CD4-positive, alpha-beta T cell (primary cell): ENCODE measurements at regions not wholly inside any gene's neighbourhood (a gene's known extent, or its start where the extent isn't known, plus 50 kb on each side); places are given as distances from the start of the nearest gene placed in this dataset.

Experiments
- ATAC-seq: fragments of 200-7000 bp; cut with Tn5 transposase; one replicate; pipeline ENCODE4 v1.10.0; 2022; ENCODE audit warnings: mild to moderate bottlenecking; ENCODE audit not compliant: poor library complexity
- CTCF ChIA-PET: fragments of 350-600 bp; sonication (Branson Sonifier 250); formaldehyde crosslinking; loops from one replicate; lab custom pipeline; 2021; ENCODE audit warnings: antibody characterized with exemption, inconsistent platforms; lab: Charles Lee
- POLR2A ChIA-PET: fragments of 350-600 bp; sonication (Branson Sonifier 250); formaldehyde crosslinking; loops from one replicate; lab custom pipeline; 2021; ENCODE audit warnings: antibody characterized with exemption, inconsistent platforms; lab: Charles Lee
- DNase-seq, 14 experiments: peaks; one replicate each; pipeline ENCODE4 v3.0.0-alpha.2; 2013 to 2020; ENCODE audit warnings: mixed read lengths in 2 of 14
- H3K27ac ChIP-seq, 2 donors: one replicate each; pipeline versions ENCODE4 v1.5.1 to v1.7.0; 2013; ENCODE audit warnings: low read length in 2 of 2, low read depth in 1 of 2, mild to moderate bottlenecking in 1 of 2
- H3K27me3 ChIP-seq, 2 experiments: 1 replicate in 1 of 2; 2 replicates in 1 of 2; pipeline versions ENCODE4 v1.6.1 to v1.7.0; 2013; ENCODE audit warnings: low read length in 2 of 2, control low read depth in 1 of 2, mild to moderate bottlenecking in 1 of 2, moderate library complexity in 1 of 2; ENCODE audit not compliant: insufficient read depth in 2 of 2, control insufficient read depth in 1 of 2
- H3K36me3 ChIP-seq: one replicate; pipeline ENCODE4 v1.6.1; 2013; ENCODE audit warnings: low read length, control low read depth; ENCODE audit not compliant: insufficient read depth
- H3K4me1 ChIP-seq: one replicate; pipeline ENCODE4 v1.6.1; 2013; ENCODE audit warnings: low read length, control low read depth; ENCODE audit not compliant: insufficient read depth
- H3K4me3 ChIP-seq: one replicate; pipeline ENCODE4 v1.5.1; 2013; ENCODE audit warnings: mild to moderate bottlenecking, low read length, moderate library complexity
- H3K9me3 ChIP-seq, 2 experiments: 1 replicate in 1 of 2; 2 replicates in 1 of 2; pipeline versions ENCODE4 v1.6.1 to v1.7.0; 2013; ENCODE audit warnings: low read length in 2 of 2, mild to moderate bottlenecking in 2 of 2, control low read depth in 1 of 2, moderate library complexity in 1 of 2; ENCODE audit not compliant: control insufficient read depth in 1 of 2, insufficient read depth in 1 of 2
- H3K27ac Mint-ChIP-seq: one replicate; pipeline ENCODE4 v1.8.0; 2020; ENCODE audit warnings: mixed read lengths
- H3K27me3 Mint-ChIP-seq: one replicate; pipeline ENCODE4 v1.8.0; 2021; ENCODE audit warnings: mixed read lengths
- H3K36me3 Mint-ChIP-seq: one replicate; pipeline ENCODE4 v1.8.0; 2021; ENCODE audit warnings: low read depth, mixed read lengths
- H3K4me1 Mint-ChIP-seq: one replicate; pipeline ENCODE4 v1.8.0; 2021; ENCODE audit warnings: low read depth, mixed read lengths
- H3K4me3 Mint-ChIP-seq: one replicate; pipeline ENCODE4 v1.8.0; 2020; ENCODE audit warnings: mild to moderate bottlenecking, mixed read lengths
- H3K9me3 Mint-ChIP-seq: one replicate; pipeline ENCODE4 v1.8.0; 2020; ENCODE audit warnings: mixed read lengths
- intact Hi-C, 2 experiments: fragments of 100-400 bp; cut with DNase I in 1 of 2; cut with micrococcal nuclease in 1 of 2; formaldehyde crosslinking; loops; one replicate each; pipeline versions ENCODE4 v1.15.1 to v1.9.0; 2023 to 2025; cut with DNase I, micrococcal nuclease
- TF ChIP-seq, protein P1 (sequence below): fragments of 200-600 bp; IDR thresholded peaks from one replicate; pipeline ENCODE4 v1.8.0; 2022; ENCODE audit warnings: antibody characterized with exemption, mild to moderate bottlenecking

- Histone ChIP-seq H3K4me3 (no peak overlapping the region), H3K36me3 (no peaks in the 10 kb centered on the region), H3K27ac (no peak overlapping the region), H3K27me3 (no peaks in the 10 kb centered on the region), H3K4me1 (no peaks in the 10 kb centered on the region), H3K9me3 (no peaks in the 10 kb centered on the region)
- Mint-ChIP-seq H3K27ac (no peak overlapping the region), H3K4me1 (no peaks in the 10 kb centered on the region), H3K4me3 (no peak overlapping the region), H3K9me3 (no peaks in the 10 kb centered on the region), H3K36me3 (no peaks in the 10 kb centered on the region), H3K27me3 (no peaks in the 10 kb centered on the region)
- CTCF ChIA-PET = interaction anchor here (1.0 kb wide), 1 partner anchor 26 kb away, joined by 3 read pairs; no protein-coding TSS in a partner anchor
- DNase-seq (peak in 2 of 14 experiments; percentile 11 to 37), ATAC-seq (no peak)
- POLR2A ChIA-PET = no interaction called here
- intact Hi-C loops = no loop called here
- TF ChIP-seq, protein P1, sequence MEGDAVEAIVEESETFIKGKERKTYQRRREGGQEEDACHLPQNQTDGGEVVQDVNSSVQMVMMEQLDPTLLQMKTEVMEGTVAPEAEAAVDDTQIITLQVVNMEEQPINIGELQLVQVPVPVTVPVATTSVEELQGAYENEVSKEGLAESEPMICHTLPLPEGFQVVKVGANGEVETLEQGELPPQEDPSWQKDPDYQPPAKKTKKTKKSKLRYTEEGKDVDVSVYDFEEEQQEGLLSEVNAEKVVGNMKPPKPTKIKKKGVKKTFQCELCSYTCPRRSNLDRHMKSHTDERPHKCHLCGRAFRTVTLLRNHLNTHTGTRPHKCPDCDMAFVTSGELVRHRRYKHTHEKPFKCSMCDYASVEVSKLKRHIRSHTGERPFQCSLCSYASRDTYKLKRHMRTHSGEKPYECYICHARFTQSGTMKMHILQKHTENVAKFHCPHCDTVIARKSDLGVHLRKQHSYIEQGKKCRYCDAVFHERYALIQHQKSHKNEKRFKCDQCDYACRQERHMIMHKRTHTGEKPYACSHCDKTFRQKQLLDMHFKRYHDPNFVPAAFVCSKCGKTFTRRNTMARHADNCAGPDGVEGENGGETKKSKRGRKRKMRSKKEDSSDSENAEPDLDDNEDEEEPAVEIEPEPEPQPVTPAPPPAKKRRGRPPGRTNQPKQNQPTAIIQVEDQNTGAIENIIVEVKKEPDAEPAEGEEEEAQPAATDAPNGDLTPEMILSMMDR = no peak
These were observed 296.6 kb upstream of the MANEA start for GRCh38 chr6:95280686-95281273.

- H3K27me3 Mint-ChIP-seq = no peaks in the 10 kb centered on the region
- POLR2A ChIA-PET = no interaction called here
- H3K9me3 Mint-ChIP-seq = no peaks in the 10 kb centered on the region
- H3K36me3 ChIP-seq = no peaks in the 10 kb centered on the region
- H3K4me3 ChIP-seq = no peak overlapping the region
- H3K4me1 ChIP-seq = no peaks in the 10 kb centered on the region
- H3K9me3 ChIP-seq = no peaks in the 10 kb centered on the region
- no peaks in the 10 kb centered on the region for H3K36me3 Mint-ChIP-seq
- CTCF ChIA-PET = no interaction called here
- TF ChIP-seq, protein P1 = no peak
- H3K27ac Mint-ChIP-seq = no peak overlapping the region
- no peaks in the 10 kb centered on the region for H3K4me1 Mint-ChIP-seq
- no peak for ATAC-seq
- H3K27ac ChIP-seq = no peak overlapping the region
- no peak for DNase-seq
- intact Hi-C loops = no loop called here
- no peaks in the 10 kb centered on the region for H3K27me3 ChIP-seq
- no peak overlapping the region for H3K4me3 Mint-ChIP-seq
These were observed 291.5 kb upstream of the MANEA start for GRCh38 chr6:95285881-95286280.

GRCh38 chr6:95286874-95287273 is 290.5 kb upstream of the MANEA start:
- intact Hi-C loops = no loop called here
- H3K36me3 Mint-ChIP-seq = no peaks in the 10 kb centered on the region
- ChIA-PET POLR2A (no interaction called here), CTCF (no interaction called here)
- H3K4me3 Mint-ChIP-seq = no peak overlapping the region
- no peak overlapping the region for H3K27ac ChIP-seq
- no peak overlapping the region for H3K27ac Mint-ChIP-seq
- H3K4me1 Mint-ChIP-seq = no peaks in the 10 kb centered on the region
- H3K9me3 Mint-ChIP-seq = no peaks in the 10 kb centered on the region
- H3K4me3 ChIP-seq = no peak overlapping the region
- H3K36me3 ChIP-seq = no peaks in the 10 kb centered on the region
- no peaks in the 10 kb centered on the region for H3K27me3 Mint-ChIP-seq
- DNase-seq (no peak), ATAC-seq (no peak)
- no peaks in the 10 kb centered on the region for H3K9me3 ChIP-seq
- TF ChIP-seq, protein P1 = no peak
- H3K4me1 ChIP-seq = no peaks in the 10 kb centered on the region
- H3K27me3 ChIP-seq = no peaks in the 10 kb centered on the region
